Uterus (tissue), 3 donors: ENCODE measurements at regions not wholly inside any gene's neighbourhood (a gene's known extent, or its start where the extent isn't known, plus 50 kb on each side); places are given as distances from the start of the nearest gene placed in this dataset.

Source experiments
- DNase-seq, 2 donors: peaks; one replicate each; pipeline ENCODE4 v3.0.0-alpha.2; 2019 to 2020
- H3K27ac ChIP-seq, 2 donors: fragments of 200-600 bp; sonication (generic); 1 replicate in 1 of 2; 2 replicates in 1 of 2; pipeline ENCODE4 v1.5.1; 2016 to 2018
- H3K27me3 ChIP-seq, 2 donors: fragments of 200-600 bp; sonication (generic); one replicate each; pipeline ENCODE4 v1.5.1; 2018 to 2019; ENCODE audit warnings: control low read depth in 1 of 2
- H3K36me3 ChIP-seq, 2 donors: fragments of 200-600 bp; sonication (generic); one replicate each; pipeline ENCODE4 v1.5.1; 2019; ENCODE audit warnings: control low read depth in 1 of 2
- H3K4me1 ChIP-seq, 2 donors: fragments of 200-600 bp; sonication (generic); one replicate each; pipeline ENCODE4 v1.5.1; 2018 to 2019; ENCODE audit warnings: control low read depth in 1 of 2
- H3K4me3 ChIP-seq, 2 donors: fragments of 200-600 bp; sonication (generic); 1 replicate in 1 of 2; 2 replicates in 1 of 2; pipeline ENCODE4 v1.5.1; 2018 to 2019; ENCODE audit warnings: mild to moderate bottlenecking in 1 of 2
- H3K9me3 ChIP-seq, 2 donors: fragments of 200-600 bp; sonication (generic); one replicate each; pipeline ENCODE4 v1.5.1; 2019; ENCODE audit warnings: control low read depth in 1 of 2
- CTCF ChIP-seq, 4 experiments: fragments of 200-600 bp in 2 of 4; fragments of 450-650 bp in 2 of 4; sonication (generic) in 2 of 4; IDR thresholded peaks; one replicate each; pipeline ENCODE4 v1.5.1; 2016 to 2019; ENCODE audit warnings: antibody characterized with exemption in 4 of 4, mild to moderate bottlenecking in 2 of 4, moderate library complexity in 1 of 4
- POLR2A ChIP-seq, 2 donors: fragments of 450-650 bp; IDR thresholded peaks; one replicate each; pipeline ENCODE4 v1.6.1; 2016; ENCODE audit warnings: antibody characterized with exemption in 2 of 2, mild to moderate bottlenecking in 1 of 2, moderate library complexity in 1 of 2
- intact Hi-C: fragments of 100-400 bp; cut with DNase I; formaldehyde crosslinking; loops from one replicate; pipeline ENCODE4 v1.15.1; 2023; ENCODE audit warnings: low total_unique reads
- donor health status: DM: yes; HTN: yes; CAD: no.

GRCh38 chr2:234212534-234212933 lies 162.0 kb downstream of the SPP2 start:
- no peaks in the 10 kb centered on the region for H3K36me3 ChIP-seq
- DNase-seq, result no peak
- TF ChIP-seq CTCF (IDR thresholded peaks at IDR 0.05), result no peak
- no peak for TF ChIP-seq POLR2A (IDR thresholded peaks at IDR 0.05)
- no peaks in the 10 kb centered on the region for H3K27me3 ChIP-seq
- H3K4me1 ChIP-seq, result no peaks in the 10 kb centered on the region
- no peak overlapping the region for H3K27ac ChIP-seq
- no peaks in the 10 kb centered on the region for H3K9me3 ChIP-seq
- no peak overlapping the region for H3K4me3 ChIP-seq
- intact Hi-C loops, result no loop called here

- H3K27ac ChIP-seq, result no peak overlapping the region
- intact Hi-C loops, result no loop called here
- no peak for DNase-seq
- H3K36me3 ChIP-seq, result no peaks in the 10 kb centered on the region
- TF ChIP-seq CTCF (IDR thresholded peaks at IDR 0.05) (no peak), POLR2A (IDR thresholded peaks at IDR 0.05) (no peak)
- H3K4me3 ChIP-seq, result no peak overlapping the region
- no peaks in the 10 kb centered on the region for H3K27me3 ChIP-seq
- H3K4me1 ChIP-seq, result no peaks in the 10 kb centered on the region
- no peaks in the 10 kb centered on the region for H3K9me3 ChIP-seq
Measured at GRCh38 chr2:234211797-234212196, 161.3 kb downstream of the SPP2 start.

- no peaks in the 10 kb centered on the region for H3K4me1 ChIP-seq
- no peaks in the 10 kb centered on the region for H3K9me3 ChIP-seq
- H3K4me3 ChIP-seq, result no peak overlapping the region
- DNase-seq, result no peak
- H3K27ac ChIP-seq, result no peak overlapping the region
- TF ChIP-seq CTCF (IDR thresholded peaks at IDR 0.05) (no peak), POLR2A (IDR thresholded peaks at IDR 0.05) (no peak)
- no peaks in the 10 kb centered on the region for H3K36me3 ChIP-seq
- no peaks in the 10 kb centered on the region for H3K27me3 ChIP-seq
- intact Hi-C loops, result no loop called here
Measured at GRCh38 chr2:234206738-234207137, 156.2 kb downstream of the SPP2 start.

- no peak overlapping the region for H3K27ac ChIP-seq
- H3K4me3 ChIP-seq, result no peak overlapping the region
- no peaks in the 10 kb centered on the region for H3K4me1 ChIP-seq
- no peaks in the 10 kb centered on the region for H3K27me3 ChIP-seq
- H3K9me3 ChIP-seq, result no peaks in the 10 kb centered on the region
- no peak for TF ChIP-seq CTCF (IDR thresholded peaks at IDR 0.05)
- intact Hi-C loops, result no loop called here
- no peaks in the 10 kb centered on the region for H3K36me3 ChIP-seq
- DNase-seq, result no peak
Measured at GRCh38 chr2:234204480-234204879, 154.0 kb downstream of the SPP2 start.

GRCh38 chr2:234203135-234203984 lies 152.9 kb downstream of the SPP2 start:
- H3K36me3 ChIP-seq, result no peaks in the 10 kb centered on the region
- no peak overlapping the region for H3K4me3 ChIP-seq
- H3K9me3 ChIP-seq, result no peaks in the 10 kb centered on the region
- intact Hi-C loops, result no loop called here
- TF ChIP-seq POLR2A (IDR thresholded peaks at IDR 0.05) (no peak), CTCF (IDR thresholded peaks at IDR 0.05) (no peak)
- no peak for DNase-seq
- H3K27me3 ChIP-seq, result no peaks in the 10 kb centered on the region
- no peak overlapping the region for H3K27ac ChIP-seq
- H3K4me1 ChIP-seq, result no peaks in the 10 kb centered on the region
